PC-3 (cell line): ENCODE measurements at regions not wholly inside any gene's neighbourhood (a gene's known extent, or its start where the extent isn't known, plus 50 kb on each side); places are given as distances from the start of the nearest gene placed in this dataset.

ENCODE experiments used
- EZH2phosphoT487 ChIP-seq: fragments of 300-600 bp; sonication (generic); IDR thresholded peaks from 2 replicates; pipeline ENCODE4 v1.6.1; 2018; ENCODE audit warnings: mild to moderate bottlenecking, antibody characterized with exemption, low read length, borderline replicate concordance
- TF ChIP-seq, protein P1 (sequence below): fragments of 300-600 bp; sonication (generic); conservative IDR thresholded peaks from 2 replicates; pipeline ENCODE4 v1.5.1; 2017; ENCODE audit warnings: antibody characterized with exemption, low read depth, mild to moderate bottlenecking, low read length

GRCh38 chr5:156164306-156164705 is 162.7 kb upstream of the SGCD start:
- TF ChIP-seq, protein P1, sequence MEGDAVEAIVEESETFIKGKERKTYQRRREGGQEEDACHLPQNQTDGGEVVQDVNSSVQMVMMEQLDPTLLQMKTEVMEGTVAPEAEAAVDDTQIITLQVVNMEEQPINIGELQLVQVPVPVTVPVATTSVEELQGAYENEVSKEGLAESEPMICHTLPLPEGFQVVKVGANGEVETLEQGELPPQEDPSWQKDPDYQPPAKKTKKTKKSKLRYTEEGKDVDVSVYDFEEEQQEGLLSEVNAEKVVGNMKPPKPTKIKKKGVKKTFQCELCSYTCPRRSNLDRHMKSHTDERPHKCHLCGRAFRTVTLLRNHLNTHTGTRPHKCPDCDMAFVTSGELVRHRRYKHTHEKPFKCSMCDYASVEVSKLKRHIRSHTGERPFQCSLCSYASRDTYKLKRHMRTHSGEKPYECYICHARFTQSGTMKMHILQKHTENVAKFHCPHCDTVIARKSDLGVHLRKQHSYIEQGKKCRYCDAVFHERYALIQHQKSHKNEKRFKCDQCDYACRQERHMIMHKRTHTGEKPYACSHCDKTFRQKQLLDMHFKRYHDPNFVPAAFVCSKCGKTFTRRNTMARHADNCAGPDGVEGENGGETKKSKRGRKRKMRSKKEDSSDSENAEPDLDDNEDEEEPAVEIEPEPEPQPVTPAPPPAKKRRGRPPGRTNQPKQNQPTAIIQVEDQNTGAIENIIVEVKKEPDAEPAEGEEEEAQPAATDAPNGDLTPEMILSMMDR = no peak
- TF ChIP-seq EZH2phosphoT487 = no peak
